ENCODE measurements at regions not wholly inside any gene's neighbourhood (a gene's known extent, or its start where the extent isn't known, plus 50 kb on each side); places are given as distances from the start of the nearest gene placed in this dataset.
A peak's percentile ranks its signal among the peaks of the same experiment; 100 is the strongest.
"Not testable (repeated sequence)": the region's sequence is repeated elsewhere in the genome, so short reads cannot be mapped to it uniquely, and the experiment has no call there.

- no peak for DNase-seq
Measured at GRCh38 chr2:129828792-129829191, 150.7 kb upstream of the RAB6C start.

GRCh38 chr2:129829588-129829987 lies 149.9 kb upstream of the RAB6C start:
- no peak for DNase-seq

GRCh38 chr2:129831018-129831417 lies 148.4 kb upstream of the RAB6C start:
- DNase-seq, result no peak

GRCh38 chr2:129833465-129833864 lies 146.0 kb upstream of the RAB6C start:
- DNase-seq, result not testable (repeated sequence)

GRCh38 chr2:129847043-129847442 lies 132.4 kb upstream of the RAB6C start:
- no peak for DNase-seq

- peak; percentile 42 for DNase-seq
Measured at GRCh38 chr2:129849559-129850160, 129.8 kb upstream of the RAB6C start.

GRCh38 chr2:129857200-129857599 lies 122.3 kb upstream of the RAB6C start:
- DNase-seq, result no peak

- no peak for DNase-seq
Measured at GRCh38 chr2:129859175-129859574, 120.3 kb upstream of the RAB6C start.

GRCh38 chr2:129860088-129860487 lies 119.4 kb upstream of the RAB6C start:
- DNase-seq, result no peak

GRCh38 chr2:129861666-129862288 lies 117.7 kb upstream of the RAB6C start:
- DNase-seq, result no peak

- DNase-seq, result no peak
Measured at GRCh38 chr2:129862668-129863067, 116.8 kb upstream of the RAB6C start.

- no peak for DNase-seq
Measured at GRCh38 chr2:129863350-129863749, 116.1 kb upstream of the RAB6C start.

GRCh38 chr2:129864719-129865118 lies 114.7 kb upstream of the RAB6C start:
- DNase-seq, result no peak

- DNase-seq, result no peak
Measured at GRCh38 chr2:129865976-129866375, 113.5 kb upstream of the RAB6C start.

- DNase-seq, result no peak
Measured at GRCh38 chr2:129866391-129866790, 113.1 kb upstream of the RAB6C start.

- DNase-seq, result no peak
Measured at GRCh38 chr2:129868151-129868550, 111.3 kb upstream of the RAB6C start.

GRCh38 chr2:129870685-129871241 lies 108.7 kb upstream of the RAB6C start:
- no peak for DNase-seq

GRCh38 chr2:129872446-129872845 lies 107.0 kb upstream of the RAB6C start:
- DNase-seq, result no peak

GRCh38 chr2:129876541-129876940 lies 102.9 kb upstream of the RAB6C start:
- no peak for DNase-seq

- DNase-seq, result peak; percentile 29
Measured at GRCh38 chr2:129877289-129877741, 102.2 kb upstream of the RAB6C start.

GRCh38 chr2:129877795-129878775 lies 101.4 kb upstream of the RAB6C start:
- no peak for DNase-seq

GRCh38 chr2:129879614-129880180 lies 99.8 kb upstream of the RAB6C start:
- DNase-seq, result no peak

GRCh38 chr2:129880309-129880708 lies 99.2 kb upstream of the RAB6C start:
- DNase-seq, result no peak

All from GDM1 (cell line).